Thymus (tissue), 11 donors: ENCODE measurements at regions not wholly inside any gene's neighbourhood (a gene's known extent, or its start where the extent isn't known, plus 50 kb on each side); places are given as distances from the start of the nearest gene placed in this dataset.
"Not testable (repeated sequence)": the region's sequence is repeated elsewhere in the genome, so short reads cannot be mapped to it uniquely, and the experiment has no call there.

ENCODE experiments used
- DNase-seq, 9 donors: peaks; one replicate each; pipeline ENCODE4 v3.0.0-alpha.2; 2013; ENCODE audit warnings: low spot score in 9 of 9, low read depth in 6 of 9, missing footprints in 1 of 9
- H3K27ac ChIP-seq, 2 donors: one replicate each; pipeline ENCODE4 v1.5.1; 2013; ENCODE audit warnings: control low read depth in 1 of 2, low read depth in 1 of 2, low read length in 1 of 2, mild to moderate bottlenecking in 1 of 2, moderate library complexity in 1 of 2
- H3K27me3 ChIP-seq, 2 donors: one replicate each; pipeline ENCODE4 v1.5.1; 2013; ENCODE audit warnings: low read length in 1 of 2; ENCODE audit not compliant: control insufficient read depth in 2 of 2, insufficient read depth in 1 of 2
- H3K36me3 ChIP-seq, 2 donors: one replicate each; pipeline ENCODE4 v1.5.1; 2013; ENCODE audit warnings: low read length in 1 of 2, mild to moderate bottlenecking in 1 of 2, moderate library complexity in 1 of 2; ENCODE audit not compliant: control insufficient read depth in 2 of 2, insufficient read depth in 2 of 2
- H3K4me1 ChIP-seq, 2 donors: one replicate each; pipeline ENCODE4 v1.5.1; 2013; ENCODE audit warnings: low read length in 2 of 2; ENCODE audit not compliant: control insufficient read depth in 2 of 2, insufficient read depth in 2 of 2
- H3K4me3 ChIP-seq, 2 donors: one replicate each; pipeline ENCODE4 v1.5.1; 2013; ENCODE audit warnings: low read length in 2 of 2, control low read depth in 1 of 2, mild to moderate bottlenecking in 1 of 2
- H3K9me3 ChIP-seq, 2 donors: one replicate each; pipeline ENCODE4 v1.5.1; 2013; ENCODE audit warnings: low read length in 1 of 2, mild to moderate bottlenecking in 1 of 2; ENCODE audit not compliant: control insufficient read depth in 2 of 2, insufficient read depth in 1 of 2
- WGBS: extraction: QIAGEN DNeasy Blood & Tissue Kit; methylation state at CpG from one replicate; pipeline ENCODE4 v1.1.7; 2013; 5-methylcytosine and 5-hydroxymethylcytosine counted together
- donor health status: healthy.

DNA sequence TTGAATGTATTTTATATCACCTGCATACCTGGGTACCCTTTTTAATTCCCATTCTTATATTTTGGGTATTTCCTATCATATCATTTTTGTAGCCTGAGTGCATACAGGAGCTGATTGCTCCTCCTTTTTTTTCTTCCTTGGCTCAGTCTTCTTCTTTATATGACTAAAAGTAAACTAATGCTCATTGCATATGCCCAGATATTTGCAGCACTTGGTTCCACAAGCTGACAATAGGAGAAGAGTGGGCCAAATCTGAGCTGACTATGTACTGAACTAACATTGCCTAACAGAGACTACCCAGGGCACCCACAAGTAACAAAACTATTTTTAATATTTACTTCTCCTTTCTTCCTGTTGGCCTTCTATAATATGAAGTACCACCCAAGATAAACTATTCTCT, 131.7 kb upstream of the SPOPL start:
- H3K27ac ChIP-seq: no peak overlapping the region
- no peak for DNase-seq
- no peaks in the 10 kb centered on the region for H3K27me3 ChIP-seq
- H3K9me3 ChIP-seq: no peaks in the 10 kb centered on the region
- H3K4me1 ChIP-seq: no peaks in the 10 kb centered on the region
- no peak overlapping the region for H3K4me3 ChIP-seq
- no peaks in the 10 kb centered on the region for H3K36me3 ChIP-seq

DNA sequence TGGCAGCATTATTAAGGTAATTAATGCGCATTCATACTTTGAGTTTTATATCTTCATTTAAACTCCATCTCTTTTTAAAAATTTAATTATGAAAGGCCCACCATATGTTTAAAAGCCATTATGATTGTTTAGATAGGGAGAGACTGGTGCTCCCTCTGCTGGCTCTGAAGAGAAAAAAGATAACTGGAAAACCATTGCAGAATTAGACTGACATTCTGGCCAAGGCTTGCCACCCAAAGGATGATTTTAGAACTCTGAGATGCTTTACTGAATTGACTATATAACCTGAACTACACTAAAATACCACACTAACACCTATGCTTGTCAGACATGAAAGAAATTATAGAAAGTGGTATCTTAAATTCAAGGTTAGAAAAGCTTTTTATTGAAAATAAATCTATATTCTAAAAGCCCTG, 127.6 kb upstream of the SPOPL start:
- Histone ChIP-seq H3K27me3 (no peaks in the 10 kb centered on the region), H3K4me1 (no peaks in the 10 kb centered on the region), H3K9me3 (peaks cover 0 to under 1% of the 10 kb centered on the region in 2 donors), H3K36me3 (no peaks in the 10 kb centered on the region), H3K4me3 (no peak overlapping the region), H3K27ac (no peak overlapping the region)
- 92% methylated on average over 1 of the region's 1 CpG for WGBS
- peak in 2 of 9 donors; percentile 2 to 3 for DNase-seq

DNA sequence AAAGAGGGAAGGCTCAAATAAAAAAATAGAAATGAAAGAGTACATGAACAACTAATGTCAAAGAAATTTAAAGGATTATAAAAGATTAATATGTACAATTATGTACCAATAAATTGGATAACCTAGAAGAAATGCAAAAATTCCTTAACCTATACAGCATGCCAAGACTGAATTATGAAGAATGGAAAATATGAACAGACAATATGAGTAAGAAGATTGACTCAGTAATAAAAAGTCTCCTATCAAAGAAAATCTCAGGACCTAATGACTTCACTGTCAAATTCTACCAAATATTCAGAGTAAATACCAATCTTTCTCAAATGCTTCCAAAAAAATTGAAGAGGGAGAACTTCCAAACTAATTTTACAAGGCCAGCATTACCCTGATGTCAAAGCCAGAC, 120.2 kb upstream of the SPOPL start:
- no peaks in the 10 kb centered on the region for H3K27me3 ChIP-seq
- no peaks in the 10 kb centered on the region for H3K4me1 ChIP-seq
- peaks cover 0 to 4% of the 10 kb centered on the region in 2 donors for H3K9me3 ChIP-seq
- no peaks in the 10 kb centered on the region for H3K36me3 ChIP-seq
- H3K4me3 ChIP-seq: no peak overlapping the region
- H3K27ac ChIP-seq: no peak overlapping the region
- DNase-seq: no peak

DNA sequence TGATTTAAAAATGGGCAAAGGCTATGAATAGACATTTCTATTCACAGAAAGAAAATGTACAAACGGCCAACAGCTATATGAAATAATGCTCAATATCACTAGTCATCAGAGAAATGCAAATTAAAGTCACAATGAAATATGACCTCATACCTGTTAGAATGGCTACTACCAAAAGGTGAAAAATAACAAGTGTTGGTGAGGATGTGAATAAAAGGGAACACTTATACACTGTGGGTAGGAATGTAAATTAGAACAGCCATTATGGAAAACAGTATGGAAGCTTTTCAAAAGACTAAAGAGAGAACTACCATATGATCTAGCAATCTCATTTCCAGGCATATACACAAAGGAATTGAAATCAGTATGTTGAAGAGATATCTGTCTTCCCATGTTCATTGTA, 118.9 kb upstream of the SPOPL start:
- no peak for DNase-seq
- H3K9me3 ChIP-seq: peaks cover 0 to 4% of the 10 kb centered on the region in 2 donors
- 96% methylated on average over 1 of the region's 1 CpG for WGBS
- no peak overlapping the region for H3K27ac ChIP-seq
- H3K36me3 ChIP-seq: no peaks in the 10 kb centered on the region
- H3K4me3 ChIP-seq: no peak overlapping the region
- no peaks in the 10 kb centered on the region for H3K4me1 ChIP-seq
- H3K27me3 ChIP-seq: no peaks in the 10 kb centered on the region

DNA sequence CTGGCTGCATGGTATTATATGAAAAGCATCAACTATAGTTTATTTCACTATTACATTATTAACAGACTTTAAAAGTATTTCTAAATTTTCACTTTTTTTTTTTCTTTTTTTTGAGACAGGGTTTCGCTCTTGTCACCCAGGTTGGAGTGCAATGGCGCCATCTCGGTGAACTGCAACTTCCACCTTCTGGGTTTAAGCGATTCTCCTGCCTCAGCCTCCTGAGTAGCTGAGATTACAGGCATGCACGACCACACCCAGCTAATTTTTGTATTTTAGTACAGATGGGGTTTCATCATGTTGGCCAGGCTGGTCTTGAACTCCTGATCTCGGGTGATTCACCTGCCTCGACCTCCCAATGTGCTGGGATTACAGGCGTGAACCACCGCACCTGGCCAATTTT, 115.4 kb upstream of the SPOPL start:
- H3K9me3 ChIP-seq, DNase-seq, H3K27ac ChIP-seq, H3K4me3 ChIP-seq, H3K4me1 ChIP-seq, H3K27me3 ChIP-seq, H3K36me3 ChIP-seq: not testable (repeated sequence)
- WGBS: 95% methylated on average over 9 of the region's 9 CpGs

DNA sequence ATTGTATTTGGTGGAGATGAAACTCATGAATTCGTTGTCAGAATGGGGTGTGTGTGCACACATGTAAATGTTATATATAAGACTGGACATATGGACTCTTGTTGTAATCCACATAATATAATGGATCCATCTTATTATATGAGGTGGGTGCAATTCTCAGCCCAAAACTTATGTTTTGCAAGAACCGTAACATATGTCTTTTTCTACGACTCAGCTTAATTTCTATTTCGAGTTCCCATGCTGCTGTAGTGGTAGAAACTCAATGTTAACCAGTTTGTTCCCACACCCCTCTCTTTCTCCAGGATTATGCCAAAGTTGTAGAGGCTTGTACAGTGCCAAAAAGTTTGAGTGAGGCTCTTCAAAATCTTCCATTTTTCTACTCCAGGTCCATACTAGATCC, 112.5 kb upstream of the SPOPL start:
- Histone ChIP-seq H3K4me3 (no peak overlapping the region), H3K9me3 (no peaks in the 10 kb centered on the region), H3K27me3 (no peaks in the 10 kb centered on the region), H3K4me1 (no peaks in the 10 kb centered on the region), H3K27ac (no peak overlapping the region), H3K36me3 (no peaks in the 10 kb centered on the region)
- WGBS: 91% methylated on average over 4 of the region's 4 CpGs
- no peak for DNase-seq

DNA sequence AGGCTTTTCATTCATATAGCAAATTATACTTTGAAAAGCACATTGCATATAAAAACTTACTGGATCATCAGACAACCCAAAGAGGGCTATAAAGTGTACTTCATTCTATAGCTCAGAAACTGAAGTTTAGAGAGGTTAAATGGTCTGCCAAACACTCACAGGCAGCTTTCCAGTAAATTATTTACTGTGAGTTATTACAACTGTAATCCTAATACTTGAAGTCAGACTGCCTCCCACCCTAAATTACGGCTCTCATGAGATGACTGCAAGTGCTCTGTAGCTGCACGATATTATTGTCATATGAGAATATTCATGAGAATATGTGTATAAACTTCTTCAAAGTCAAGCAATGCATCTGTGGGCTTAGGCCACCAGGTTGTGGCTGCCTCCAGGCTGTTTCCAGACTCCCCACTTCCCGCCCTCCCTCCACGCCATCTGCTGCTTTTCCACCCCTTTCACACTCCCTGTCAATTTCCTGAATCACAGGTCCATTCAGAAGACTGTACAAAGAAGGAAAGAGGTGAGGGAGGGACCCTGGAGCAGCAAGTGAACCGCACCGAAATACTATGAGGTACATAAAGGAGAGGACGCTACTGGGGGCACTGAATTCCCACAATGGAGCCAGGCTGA, 111.1 kb upstream of the SPOPL start:
- H3K27me3 ChIP-seq: no peaks in the 10 kb centered on the region
- H3K36me3 ChIP-seq: no peaks in the 10 kb centered on the region
- DNase-seq: no peak
- no peak overlapping the region for H3K27ac ChIP-seq
- 94% methylated on average over 7 of the region's 7 CpGs for WGBS
- H3K9me3 ChIP-seq: no peaks in the 10 kb centered on the region
- H3K4me1 ChIP-seq: no peaks in the 10 kb centered on the region
- H3K4me3 ChIP-seq: no peak overlapping the region

DNA sequence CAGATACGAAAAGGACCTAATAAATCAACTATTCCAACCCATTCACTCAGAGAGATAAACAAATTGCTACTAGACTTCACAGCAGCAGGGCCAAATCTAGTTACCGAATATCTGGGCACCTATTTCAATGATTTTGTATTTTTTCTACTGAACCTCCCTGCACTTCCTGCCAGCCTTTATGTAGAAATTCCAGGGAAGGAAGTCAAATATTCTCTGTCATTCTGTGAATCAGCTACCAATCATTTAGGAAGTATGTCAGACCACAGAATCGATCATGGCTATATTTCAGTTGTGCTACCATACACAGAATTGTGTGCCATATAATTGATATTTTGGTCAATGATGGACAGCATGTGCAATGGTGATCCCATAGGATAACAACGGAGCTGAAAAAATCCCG, 109.6 kb upstream of the SPOPL start:
- no peak for DNase-seq
- H3K9me3 ChIP-seq: no peaks in the 10 kb centered on the region
- H3K27ac ChIP-seq: no peak overlapping the region
- no peaks in the 10 kb centered on the region for H3K27me3 ChIP-seq
- no peak overlapping the region for H3K4me3 ChIP-seq
- H3K4me1 ChIP-seq: no peaks in the 10 kb centered on the region
- 92% methylated on average over 5 of the region's 5 CpGs for WGBS
- no peaks in the 10 kb centered on the region for H3K36me3 ChIP-seq

DNA sequence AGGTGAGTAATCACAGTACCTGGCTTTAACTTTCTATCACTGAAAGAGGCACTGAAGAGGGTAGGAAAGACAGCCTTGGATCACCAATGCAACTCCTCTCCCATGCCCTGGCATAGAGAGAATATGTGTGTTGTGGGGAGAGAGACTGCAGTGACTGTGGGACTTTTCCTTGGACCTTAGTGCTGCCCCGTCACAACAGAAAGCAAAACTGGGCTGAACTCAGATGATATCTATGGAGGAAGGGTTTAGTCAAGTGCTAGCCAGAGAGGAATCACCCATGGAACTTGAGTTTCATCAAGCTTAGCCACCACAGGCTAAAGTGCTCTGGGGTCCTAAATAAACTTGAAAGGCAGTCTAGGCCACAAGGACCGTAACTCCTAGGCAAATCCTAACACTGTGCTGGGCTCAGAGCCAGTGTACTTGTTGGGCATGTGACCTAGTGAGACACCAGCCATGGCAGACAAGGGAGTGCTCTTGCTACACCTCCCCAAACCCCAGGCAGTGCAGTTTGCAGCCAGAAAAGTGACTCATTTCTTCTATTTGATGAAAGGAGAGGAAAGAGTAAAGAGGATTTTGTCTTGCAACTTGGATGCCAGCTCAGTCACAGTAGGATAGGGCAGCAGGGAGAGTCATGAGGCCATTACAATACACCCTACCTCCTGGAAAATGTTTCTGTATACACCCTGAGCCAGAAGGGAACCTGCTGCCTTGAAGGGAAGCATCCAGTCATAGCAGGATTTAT, 105.8 kb upstream of the SPOPL start:
- Histone ChIP-seq H3K36me3 (no peaks in the 10 kb centered on the region), H3K4me3 (no peak overlapping the region), H3K4me1 (no peaks in the 10 kb centered on the region), H3K27ac (no peak overlapping the region), H3K9me3 (no peaks in the 10 kb centered on the region), H3K27me3 (no peaks in the 10 kb centered on the region)
- no peak for DNase-seq
- WGBS: 94% methylated on average over 2 of the region's 2 CpGs
